Pancreas (tissue), 10 donors: ENCODE measurements at regions not wholly inside any gene's neighbourhood (a gene's known extent, or its start where the extent isn't known, plus 50 kb on each side); places are given as distances from the start of the nearest gene placed in this dataset.

Experiments used
- ATAC-seq, 4 donors: fragments of 200-7000 bp; cut with Tn5 transposase; one replicate each; pipeline versions ENCODE4 v1.8.0 to v1.9.1; 2020; ENCODE audit warnings: mild to moderate bottlenecking in 4 of 4, moderate library complexity in 4 of 4
- DNase-seq, 6 donors: peaks; one replicate each; pipeline ENCODE4 v3.0.0-alpha.2; 2020
- FAIRE-seq: peaks from 2 replicates; lab custom pipeline; 2012; peaks lifted over from hg19 to GRCh38; lab: Jason Lieb, UNC
- H3K27ac ChIP-seq, 4 donors: fragments of 200-600 bp; sonication (generic); 1 replicate in 3 of 4; 2 replicates in 1 of 4; pipeline versions ENCODE4 v1.5.0 to v1.8.0; 2020
- H3K27me3 ChIP-seq, 4 donors: fragments of 200-600 bp; one replicate each; pipeline ENCODE4 v1.8.0; 2021
- H3K36me3 ChIP-seq, 3 donors: fragments of 200-600 bp; sonication (generic) in 1 of 3; one replicate each; pipeline versions ENCODE4 v1.5.0 to v1.8.0; 2020 to 2021
- H3K4me1 ChIP-seq, 3 donors: fragments of 200-600 bp; one replicate each; pipeline ENCODE4 v1.8.0; 2021
- H3K4me3 ChIP-seq, 4 donors: fragments of 200-600 bp; sonication (generic) in 2 of 4; one replicate each; pipeline versions ENCODE4 v1.5.0 to v1.8.0; 2020 to 2021
- H3K9me3 ChIP-seq, 4 donors: fragments of 200-600 bp; one replicate each; pipeline ENCODE4 v1.8.0; 2021
- CTCF ChIP-seq, 4 donors: fragments of 200-600 bp; sonication (generic) in 3 of 4; IDR thresholded peaks; one replicate each; pipeline versions ENCODE4 v1.5.0 to v1.8.0; 2021; ENCODE audit warnings: antibody characterized with exemption in 4 of 4
- WGBS, 2 donors: extraction: QIAGEN DNeasy Blood & Tissue Kit; methylation state at CpG; one replicate each; pipeline ENCODE4 v1.1.7; 2013; 5-methylcytosine and 5-hydroxymethylcytosine counted together
- intact Hi-C, 3 donors: fragments of 100-400 bp; cut with DNase I; formaldehyde crosslinking; loops; one replicate each; pipeline versions ENCODE4 v1.11.1 to v1.14.2; 2022
- donor health status: healthy with polysubstance abuse.
- donor health status: DM: no; HTN: no; CAD: no; lungs with moderate emphysema.
- donor health status: DM: no; HTN: no; CAD: no.
- donor health status: control.
- donor health status: control.
- donor health status: Bipolar disorder and iron deficiency.
- donor health status: DM: yes; HTN: yes; CAD: no.
- donor health status: DM: no; HTN: no; CAD: no.
- donor health status: DM: no; HTN: no; CAD: no.
- donor health status: DM: yes; HTN: yes; CAD: no.

DNA sequence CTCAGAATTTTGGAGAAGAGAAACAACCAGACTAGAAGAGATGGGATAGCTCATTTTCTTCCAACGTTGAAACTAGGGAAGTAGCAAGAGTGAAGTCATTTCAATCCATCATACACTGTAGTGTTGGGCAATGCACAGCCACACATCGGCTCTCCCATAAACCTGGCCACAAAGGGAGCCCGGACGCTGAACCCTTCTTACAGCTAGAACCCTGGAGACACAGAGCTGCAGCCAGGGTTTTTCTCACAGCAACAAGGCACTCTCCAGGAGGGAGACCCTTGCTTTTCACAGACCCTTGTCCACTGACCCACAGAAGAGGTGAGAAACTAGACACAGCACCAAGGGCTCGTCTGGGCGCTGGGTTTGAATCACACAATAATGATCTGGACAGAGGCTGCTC, 101.4 kb upstream of the FSTL4 start:
- Histone ChIP-seq H3K27ac (no peak overlapping the region), H3K4me3 (no peak overlapping the region), H3K9me3 (no peaks in the 10 kb centered on the region), H3K4me1 (no peaks in the 10 kb centered on the region), H3K36me3 (no peaks in the 10 kb centered on the region), H3K27me3 (no peaks in the 10 kb centered on the region)
- DNase-seq (no peak), FAIRE-seq (no peak), ATAC-seq (no peak)
- 66 to 82% methylated on average over 6 of the region's 6 CpGs for WGBS, 2 donors
- intact Hi-C loops, result no loop called here
- no peak for TF ChIP-seq CTCF (IDR thresholded peaks at IDR 0.05)

- FAIRE-seq, result no peak
- Histone ChIP-seq H3K4me3 (no peak overlapping the region), H3K27ac (no peak overlapping the region), H3K36me3 (no peaks in the 10 kb centered on the region), H3K27me3 (no peaks in the 10 kb centered on the region), H3K9me3 (no peaks in the 10 kb centered on the region), H3K4me1 (no peaks in the 10 kb centered on the region)
- ATAC-seq, result no peak
- TF ChIP-seq CTCF (IDR thresholded peaks at IDR 0.05), result no peak
- intact Hi-C loops, result no loop called here
- no peak for DNase-seq
Observed at GRCh38 chr5:133713209-133713608, 100.9 kb upstream of the FSTL4 start.

- H3K27me3 ChIP-seq, result no peaks in the 10 kb centered on the region
- H3K4me1 ChIP-seq, result no peaks in the 10 kb centered on the region
- H3K4me3 ChIP-seq, result no peak overlapping the region
- no peak for DNase-seq
- ATAC-seq, result no peak
- 63 to 64% methylated on average over 7 of the region's 7 CpGs for WGBS, 2 donors
- no peaks in the 10 kb centered on the region for H3K9me3 ChIP-seq
- intact Hi-C loops, result no loop called here
- no peak for TF ChIP-seq CTCF (IDR thresholded peaks at IDR 0.05)
- FAIRE-seq, result no peak
- no peak overlapping the region for H3K27ac ChIP-seq
- no peaks in the 10 kb centered on the region for H3K36me3 ChIP-seq
Observed at GRCh38 chr5:133712562-133712961, 100.2 kb upstream of the FSTL4 start.

DNA sequence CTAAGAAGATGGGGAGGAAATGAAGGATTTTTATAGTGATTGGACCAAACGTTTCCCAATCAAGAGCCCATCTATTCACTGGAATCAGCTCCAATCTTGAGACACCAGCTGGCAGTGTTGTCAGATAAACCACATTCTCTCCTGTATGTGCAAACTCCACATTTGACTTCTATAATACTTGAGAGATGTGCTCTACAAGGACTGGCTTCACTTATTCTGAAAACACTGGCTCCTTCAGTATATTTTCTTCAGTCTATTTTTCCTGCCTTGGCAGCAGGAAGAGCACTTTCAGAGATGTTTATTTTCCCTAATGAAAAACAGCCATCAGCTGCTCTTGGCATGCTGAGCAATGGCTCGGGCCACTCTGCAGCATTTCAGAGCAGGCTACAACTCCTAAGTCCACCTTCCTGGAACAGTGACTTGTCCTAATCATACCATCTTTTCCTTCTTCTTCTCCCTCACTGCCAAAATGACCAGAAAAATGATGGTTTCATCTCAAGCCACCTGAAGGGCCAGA, 96.9 kb upstream of the FSTL4 start:
- intact Hi-C loops, result no loop called here
- no peak for DNase-seq
- 29 to 32% methylated on average over 2 of the region's 2 CpGs for WGBS, 2 donors

More for the DNA sequence above, 96.9 kb upstream of the FSTL4 start:
- no peaks in the 10 kb centered on the region for H3K9me3 ChIP-seq
- H3K36me3 ChIP-seq, result no peaks in the 10 kb centered on the region
- no peak for TF ChIP-seq CTCF (IDR thresholded peaks at IDR 0.05)
- H3K27me3 ChIP-seq, result no peaks in the 10 kb centered on the region
- no peak for ATAC-seq
- H3K27ac ChIP-seq, result no peak overlapping the region
- no peak for FAIRE-seq
- no peaks in the 10 kb centered on the region for H3K4me1 ChIP-seq
- H3K4me3 ChIP-seq, result no peak overlapping the region
